ENCODE measurements at regions not wholly inside any gene's neighbourhood (a gene's known extent, or its start where the extent isn't known, plus 50 kb on each side); places are given as distances from the start of the nearest gene placed in this dataset.

DNA sequence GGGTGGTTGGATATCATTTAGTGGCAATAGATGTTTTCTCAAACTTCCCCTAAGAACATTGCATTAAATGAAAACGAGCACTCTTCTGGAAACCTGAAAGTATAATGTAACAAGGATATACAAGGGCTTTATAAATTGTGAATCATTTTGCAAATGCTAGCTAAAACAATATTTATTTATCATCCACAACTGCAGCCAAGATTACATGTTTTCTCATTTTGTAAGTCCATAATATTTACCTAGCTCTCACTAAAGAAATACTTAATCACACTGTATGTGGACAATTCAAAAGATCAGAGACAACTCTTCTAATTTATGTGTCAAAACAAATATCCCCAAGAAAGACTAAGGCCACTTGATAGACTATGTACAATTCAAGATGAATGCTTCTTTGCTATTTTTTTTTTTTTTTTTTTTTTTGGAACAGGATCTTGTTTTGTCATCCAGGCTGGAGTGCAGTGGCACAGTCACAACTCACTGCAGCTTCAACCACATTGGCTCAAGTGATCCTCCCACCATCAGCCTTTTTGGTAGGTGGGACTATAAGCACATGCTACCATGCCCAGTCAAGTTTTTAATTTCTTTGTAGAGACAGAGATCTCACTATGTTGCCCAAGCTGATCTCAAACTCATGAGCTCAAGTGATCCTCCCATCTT is 427.7 kb upstream of the THBS1 start:
- DNase-seq (ENCODE audit: low read depth) = no peak

DNA sequence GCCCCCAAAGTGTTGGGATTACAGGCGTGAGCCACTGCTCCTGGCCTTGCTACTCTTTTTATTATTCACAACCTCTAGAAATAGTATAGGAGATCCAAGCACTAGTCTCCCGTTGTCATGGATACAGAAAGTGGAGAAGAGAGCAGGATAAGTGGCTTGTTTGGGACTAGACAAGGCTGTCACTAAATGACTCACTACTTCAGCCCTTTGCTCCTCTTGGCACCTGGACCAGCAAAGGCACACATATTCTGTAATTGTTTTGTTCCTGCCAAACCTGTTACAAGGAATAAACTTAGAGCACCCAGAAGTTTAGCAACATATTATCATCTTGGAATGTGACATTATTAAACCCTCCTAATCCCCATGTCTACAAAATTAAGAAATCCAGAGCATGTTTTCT is 427.2 kb upstream of the THBS1 start:
- no peak for DNase-seq (ENCODE audit: low read depth)

DNA sequence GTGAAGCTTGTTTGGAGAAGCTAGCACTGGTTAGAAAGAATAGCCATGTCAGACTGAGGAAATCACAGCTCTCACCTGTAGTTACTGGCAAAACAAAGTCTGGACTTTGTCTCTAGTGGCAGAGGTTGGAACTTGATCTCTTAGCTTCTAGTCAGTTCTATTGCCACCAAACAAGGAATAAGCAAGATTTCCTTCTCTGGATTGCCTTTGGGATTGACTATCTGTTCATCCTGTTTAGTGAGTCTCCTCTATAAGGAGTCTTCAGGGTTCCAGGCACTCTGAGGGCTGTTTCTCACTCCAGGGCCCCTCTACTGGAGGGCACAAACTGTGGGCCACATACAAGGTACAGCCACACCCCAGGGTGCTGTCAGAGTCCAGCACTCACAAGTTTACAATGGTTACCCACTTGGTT is 426.6 kb upstream of the THBS1 start:
- no peak for DNase-seq (ENCODE audit: low read depth)

DNA sequence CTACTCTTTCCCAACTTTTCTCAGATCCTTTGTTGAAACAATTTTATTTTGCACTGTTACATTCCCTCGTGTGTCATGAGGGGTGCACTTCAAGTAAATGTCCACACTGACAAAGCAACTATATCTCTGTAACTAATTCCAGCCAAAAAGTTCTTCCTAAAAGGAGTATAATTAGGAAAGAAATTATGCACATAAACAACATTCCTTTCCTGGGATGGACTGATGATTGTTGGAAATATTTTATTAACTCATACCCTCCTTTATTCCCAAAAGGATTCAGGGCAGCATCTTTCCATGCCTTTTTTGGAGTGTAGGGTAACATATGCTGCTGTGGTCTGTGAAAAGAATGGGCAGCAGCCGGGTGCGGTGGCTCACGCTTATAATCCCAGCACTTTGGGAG is 426.1 kb upstream of the THBS1 start:
- no peak for DNase-seq (ENCODE audit: low read depth)

DNA sequence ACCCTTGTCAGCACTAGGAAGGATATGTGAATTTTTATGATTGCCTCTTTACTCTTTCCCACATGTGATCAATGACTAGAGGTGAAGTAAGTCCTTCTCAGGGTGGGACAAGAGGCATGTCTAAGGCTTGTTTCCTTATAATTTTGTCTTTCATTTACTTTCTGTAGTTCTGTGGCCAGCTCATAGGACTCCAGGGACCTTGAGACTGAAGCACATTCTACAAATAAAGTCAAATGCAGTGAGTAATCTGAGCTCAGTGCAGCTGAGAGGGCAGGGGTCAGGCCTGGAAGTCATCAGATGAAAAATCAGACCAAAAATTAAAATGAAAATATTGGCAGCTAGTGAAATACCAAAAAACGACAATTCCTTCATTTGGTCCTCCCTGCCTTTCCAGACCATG is 424.7 kb upstream of the THBS1 start:
- no peak for DNase-seq (ENCODE audit: low read depth)

DNA sequence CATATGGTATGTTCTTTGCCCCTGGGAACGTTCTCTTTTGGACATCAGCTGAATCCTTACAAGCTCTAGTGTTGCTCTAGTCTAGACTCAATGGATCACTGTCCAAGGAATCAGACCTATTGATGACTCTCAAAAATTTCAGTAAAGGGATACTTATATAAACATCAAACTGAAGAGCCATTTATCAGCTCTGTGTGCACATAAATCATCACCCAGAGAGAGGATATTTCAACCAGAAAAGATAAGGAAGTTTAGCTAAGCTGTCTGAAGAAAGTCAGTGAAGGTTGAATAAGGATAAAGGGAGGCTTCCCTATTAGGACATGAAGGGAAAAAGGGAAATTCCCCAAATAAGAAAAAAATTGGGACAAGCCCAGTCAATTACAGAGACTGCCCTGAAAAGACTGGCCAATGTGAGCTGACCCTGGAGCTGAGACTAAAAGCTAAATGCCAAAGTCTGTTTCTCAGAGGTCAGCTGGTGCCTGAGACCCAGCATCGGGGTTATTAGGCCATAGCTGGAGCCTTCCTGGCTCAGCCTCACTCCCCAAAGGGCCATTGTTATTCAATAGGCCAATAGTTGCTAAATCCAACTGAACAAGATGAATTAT is 424.1 kb upstream of the THBS1 start:
- no peak for DNase-seq (ENCODE audit: low read depth)

DNA sequence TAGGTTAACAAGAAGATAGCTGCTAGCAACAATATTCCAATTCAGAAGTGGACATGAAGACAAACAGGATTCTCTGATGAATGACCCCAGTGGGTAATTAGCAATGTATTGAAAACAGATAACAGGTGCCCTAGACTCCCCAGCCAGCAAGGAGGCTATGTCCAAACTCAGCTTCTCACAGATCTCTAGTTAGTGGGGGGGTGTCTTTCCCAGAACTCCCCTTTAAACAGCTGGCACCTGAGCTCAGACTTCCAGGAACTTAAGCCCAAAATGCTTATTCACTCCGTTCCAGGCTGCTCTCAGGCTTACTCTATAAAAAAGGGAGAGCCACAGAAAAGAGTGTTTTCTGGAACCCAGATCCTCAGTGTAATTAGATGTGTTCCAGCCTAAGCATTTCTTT is 423.0 kb upstream of the THBS1 start:
- DNase-seq (ENCODE audit: low read depth) = no peak

DNA sequence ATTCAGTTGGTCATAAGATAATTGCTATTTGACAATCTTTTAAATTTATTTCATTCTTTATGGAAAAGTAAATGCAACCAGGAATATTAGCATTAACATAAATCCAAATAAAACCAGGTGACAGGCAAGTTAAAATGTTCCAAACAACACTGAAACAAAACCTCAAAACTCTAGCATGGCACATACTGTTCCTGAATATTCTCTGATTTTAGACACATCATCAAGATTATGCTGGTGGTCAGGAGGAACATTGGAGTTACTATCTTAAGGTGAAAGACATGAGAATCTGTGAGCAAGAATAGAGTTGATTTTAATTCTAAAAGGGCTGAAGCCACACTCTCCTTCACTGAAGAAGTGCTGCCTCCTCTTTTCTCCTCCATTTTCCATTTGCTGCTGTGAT is 421.0 kb upstream of the THBS1 start:
- DNase-seq (ENCODE audit: low read depth) = no peak

DNA sequence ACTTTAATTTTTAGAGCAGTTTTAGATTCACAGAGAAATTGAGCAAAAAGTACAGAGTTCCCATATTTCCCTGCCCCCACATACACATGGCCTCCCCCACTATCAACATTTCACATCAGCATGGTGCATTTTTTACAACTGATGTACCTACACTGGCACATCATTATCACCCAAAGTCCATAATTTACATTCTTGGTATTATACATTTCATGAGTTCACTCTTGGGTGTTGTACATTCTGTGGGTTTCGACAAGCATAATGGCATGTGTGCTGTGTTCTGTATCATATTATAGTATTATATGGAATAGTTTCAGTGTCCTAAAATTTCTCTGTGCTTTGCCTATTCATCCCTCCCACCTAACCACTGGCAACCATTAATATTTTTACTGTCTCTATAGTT is 419.8 kb upstream of the THBS1 start:
- DNase-seq (ENCODE audit: low read depth) = no peak

DNA sequence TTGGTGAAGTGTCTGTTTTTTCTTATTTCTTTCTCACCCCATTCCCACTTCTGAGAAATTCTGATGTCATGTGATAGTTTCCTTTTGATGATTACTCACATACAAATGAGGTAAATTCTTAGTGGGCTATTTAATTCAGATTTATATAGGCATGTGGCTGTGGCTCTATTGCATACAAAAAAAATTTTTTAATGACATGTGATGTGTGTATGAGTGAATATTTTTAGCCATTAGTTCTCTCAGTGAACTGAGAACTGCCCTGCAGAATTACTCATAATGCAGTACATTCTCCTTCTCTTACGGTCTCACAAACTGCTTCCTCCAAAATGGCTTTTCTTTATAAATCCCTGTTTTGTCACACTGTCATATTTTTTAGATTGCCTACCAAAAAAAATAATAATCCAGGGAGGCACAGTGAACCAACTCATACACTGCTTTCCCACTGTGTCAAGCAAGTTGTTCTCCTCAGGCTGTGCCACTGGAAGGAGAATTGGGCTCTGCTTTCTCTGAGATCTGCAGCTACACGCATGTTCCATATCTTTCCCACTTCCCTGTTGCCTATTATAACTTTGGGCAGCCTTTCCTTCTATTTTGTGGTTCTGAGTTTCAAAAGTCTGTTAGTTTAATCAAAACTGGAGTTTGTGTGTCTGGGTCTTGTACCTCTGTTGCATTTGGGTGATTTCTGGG is 415.7 kb upstream of the THBS1 start:
- no peak for DNase-seq (ENCODE audit: low read depth)

DNA sequence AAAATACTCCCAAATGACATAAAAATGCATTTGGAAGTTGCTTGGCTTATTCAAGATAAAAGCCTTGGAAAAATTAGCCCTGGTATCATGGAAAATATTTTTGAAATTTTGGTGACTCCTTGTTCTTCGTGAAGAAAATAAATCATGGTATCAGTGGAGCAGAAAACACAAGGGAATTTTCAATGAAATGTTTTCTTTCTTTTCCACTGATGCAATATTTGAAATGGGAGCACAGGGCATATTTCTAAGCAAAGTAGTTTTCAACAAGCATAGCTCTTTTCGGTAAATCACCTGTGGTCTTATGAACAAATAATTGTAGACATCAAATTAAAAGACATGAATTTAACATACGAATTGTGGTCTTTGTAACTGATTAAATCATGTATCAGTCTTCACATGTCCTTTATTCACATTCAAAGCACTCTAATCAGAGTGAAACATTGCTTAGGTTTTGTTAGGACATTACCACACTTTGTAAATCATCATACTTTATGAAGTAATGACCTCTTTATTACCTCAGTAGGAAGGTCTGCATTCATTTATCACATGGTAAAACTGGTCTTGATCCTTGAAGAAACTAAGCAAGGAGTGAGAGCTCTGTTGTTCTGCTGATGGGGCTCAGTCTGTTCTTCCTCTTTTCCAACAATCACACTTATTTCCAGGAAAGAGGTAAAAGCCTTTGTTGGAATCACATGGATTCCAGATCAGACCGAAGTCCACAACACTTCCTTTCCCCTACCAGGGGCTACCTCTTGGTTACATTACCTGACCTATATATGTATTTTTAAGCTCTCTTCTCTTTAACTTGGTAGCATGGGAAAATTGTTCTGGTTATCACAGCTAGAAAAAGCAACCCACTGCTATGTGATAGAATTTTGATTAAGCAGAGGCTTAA is 413.5 kb upstream of the THBS1 start:
- no peak for DNase-seq (ENCODE audit: low read depth)

DNA sequence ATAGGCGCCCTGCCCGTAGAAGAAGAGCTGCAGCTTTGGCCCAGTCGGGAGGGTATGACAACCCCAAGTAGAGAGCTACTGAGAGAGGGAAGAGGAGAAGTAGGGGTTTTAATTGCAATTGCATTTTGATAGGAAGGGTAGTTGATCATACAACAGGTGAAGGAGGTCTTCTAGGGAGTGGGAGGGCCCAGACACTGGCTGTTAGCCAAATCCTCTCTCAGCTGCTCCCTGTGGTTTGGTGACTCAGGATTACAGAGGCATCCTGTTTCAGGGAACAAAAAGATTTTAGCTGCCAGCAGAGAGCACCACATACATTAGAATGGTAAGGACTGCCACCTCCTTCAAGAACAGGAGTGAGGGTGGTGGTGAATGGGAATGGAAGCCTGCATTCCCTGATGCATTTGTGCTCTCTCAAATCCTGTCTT is 408.9 kb upstream of the THBS1 start:
- DNase-seq (ENCODE audit: low read depth) = peak; percentile 21

DNA sequence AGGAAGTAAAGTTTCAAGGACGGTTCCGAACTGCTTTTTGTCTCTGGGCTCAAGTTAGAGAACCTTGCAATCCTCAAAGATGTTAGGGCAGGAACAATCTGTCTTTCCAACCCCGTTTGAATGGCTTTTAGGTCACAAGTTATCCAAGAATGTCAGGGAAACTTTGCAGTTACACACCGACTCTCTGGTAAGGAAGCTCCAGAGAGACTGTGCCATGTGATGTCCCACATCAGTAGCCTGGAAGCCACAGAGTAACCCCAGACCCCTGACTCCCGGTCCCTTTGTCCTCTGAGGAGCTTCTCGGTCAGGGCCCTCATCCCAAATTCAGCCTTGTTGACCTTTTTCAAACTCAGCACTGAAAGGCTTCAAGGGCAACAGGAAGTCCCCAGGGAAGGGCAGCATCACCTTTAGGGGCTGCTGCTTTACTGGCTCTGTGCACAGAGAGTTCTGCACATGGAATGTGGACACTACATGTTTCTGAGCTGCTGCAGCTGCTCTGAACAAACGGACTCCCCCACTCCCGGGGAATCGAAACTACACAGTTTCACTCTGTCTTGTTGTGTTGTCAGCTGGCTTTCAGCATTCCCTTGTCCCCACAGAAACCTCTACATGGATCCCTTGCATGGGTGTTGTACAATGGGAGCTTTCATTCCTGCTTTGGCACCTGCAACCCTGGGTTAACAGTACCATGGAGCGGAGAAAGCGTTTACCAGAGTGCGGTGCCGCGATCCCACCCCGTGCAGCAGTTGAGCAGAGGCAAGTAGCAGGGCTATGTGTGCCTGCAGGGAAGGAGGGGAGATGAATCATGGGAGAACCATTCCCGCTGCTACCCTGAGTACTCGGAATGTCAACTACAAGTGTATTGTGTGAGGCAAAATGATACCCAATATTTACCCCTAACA is 408.2 kb upstream of the THBS1 start:
- no peak for DNase-seq (ENCODE audit: low read depth)

DNA sequence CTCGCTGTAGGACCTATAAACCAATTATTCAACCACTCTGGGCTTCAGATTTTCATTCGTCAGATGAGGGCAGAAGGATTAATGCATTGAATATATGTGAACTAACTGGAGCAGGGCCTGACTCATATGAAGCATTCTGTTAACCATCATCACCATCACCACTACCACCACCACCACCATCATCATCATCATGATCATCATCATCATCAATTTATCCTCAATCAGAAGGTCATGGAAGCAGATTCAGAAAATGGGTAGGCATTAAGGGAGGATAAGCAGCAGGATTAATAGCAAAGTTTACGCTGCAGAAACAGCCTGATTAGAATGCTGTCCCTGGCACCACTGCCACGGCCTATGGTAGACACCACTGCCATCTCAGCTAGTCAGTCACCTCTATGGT is 407.5 kb upstream of the THBS1 start:
- no peak for DNase-seq (ENCODE audit: low read depth)

DNA sequence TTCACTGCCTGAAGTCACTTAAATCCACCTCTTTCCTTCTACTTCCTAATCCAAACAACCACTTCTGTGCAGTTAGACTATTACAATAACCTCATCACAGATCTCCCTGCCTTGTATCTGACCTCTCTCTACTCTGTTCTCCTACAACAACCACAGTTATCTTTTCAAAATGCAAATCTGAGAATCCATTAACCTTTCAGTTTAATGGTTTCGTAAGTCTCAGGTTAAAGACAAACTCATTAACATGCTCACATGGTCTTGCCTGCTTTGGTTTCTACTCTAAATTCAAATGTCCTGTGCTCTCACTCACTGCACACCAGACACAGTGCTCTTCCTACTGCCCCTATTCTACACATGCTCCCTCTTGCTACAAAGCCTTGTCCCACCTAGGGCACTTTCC is 406.5 kb upstream of the THBS1 start:
- DNase-seq (ENCODE audit: low read depth) = no peak

DNA sequence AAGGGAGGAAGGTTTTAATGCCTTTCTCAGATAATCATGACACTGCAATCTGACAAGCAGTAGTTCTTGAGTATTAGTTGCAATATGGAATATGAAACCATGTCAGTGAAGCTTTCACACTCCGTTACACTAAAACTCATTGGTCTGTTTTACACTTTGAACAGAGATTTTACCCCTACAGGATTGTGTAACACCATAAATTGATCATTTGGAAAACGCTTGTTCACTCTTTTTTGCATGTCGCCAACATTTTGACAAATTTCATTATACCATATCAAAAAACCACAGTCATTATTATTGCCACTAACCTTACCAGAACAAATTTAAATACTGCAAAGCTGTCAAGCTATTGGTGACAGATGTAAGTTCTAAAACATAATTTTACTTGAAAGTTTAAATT is 404.8 kb upstream of the THBS1 start:
- no peak for DNase-seq (ENCODE audit: low read depth)

DNA sequence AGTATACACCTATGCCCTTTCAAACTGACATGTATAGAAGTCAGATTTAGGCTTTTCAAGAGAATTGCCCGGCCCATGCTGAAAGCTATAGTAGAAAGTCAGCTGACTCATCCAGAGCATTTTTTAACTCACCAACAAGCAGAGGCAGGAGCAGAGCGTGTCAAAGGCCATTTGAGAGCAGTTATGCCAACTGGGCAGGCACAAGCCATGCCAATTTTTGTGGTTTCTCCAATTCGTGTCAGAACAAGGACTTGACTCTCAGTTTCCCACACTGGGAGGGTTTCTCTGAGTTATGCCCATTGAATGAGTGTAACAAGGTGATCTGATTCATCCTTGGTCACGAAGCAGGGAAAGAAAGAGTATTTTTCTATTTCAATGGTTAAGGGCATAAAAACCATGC is 403.3 kb upstream of the THBS1 start:
- DNase-seq (ENCODE audit: low read depth) = no peak

DNA sequence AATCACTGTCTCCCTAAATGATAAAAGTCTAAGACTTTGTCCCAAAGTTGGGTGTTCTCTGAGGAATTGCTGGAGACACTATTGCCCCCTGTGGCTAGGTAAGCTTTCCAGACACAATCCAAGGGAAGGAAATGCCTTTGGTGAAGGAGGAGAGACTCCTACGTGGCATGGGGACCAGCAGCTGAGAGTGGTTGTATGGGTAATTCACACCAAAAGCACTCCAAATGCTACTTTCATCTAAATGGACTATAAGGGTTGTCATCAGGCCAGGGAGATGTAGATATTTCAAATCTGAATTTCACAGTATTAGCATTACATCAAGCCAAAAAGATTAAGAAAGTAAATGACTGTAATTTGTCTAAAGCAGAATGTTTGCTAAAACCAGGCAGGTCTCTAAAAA is 400.8 kb upstream of the THBS1 start:
- DNase-seq (ENCODE audit: low read depth) = no peak

DNA sequence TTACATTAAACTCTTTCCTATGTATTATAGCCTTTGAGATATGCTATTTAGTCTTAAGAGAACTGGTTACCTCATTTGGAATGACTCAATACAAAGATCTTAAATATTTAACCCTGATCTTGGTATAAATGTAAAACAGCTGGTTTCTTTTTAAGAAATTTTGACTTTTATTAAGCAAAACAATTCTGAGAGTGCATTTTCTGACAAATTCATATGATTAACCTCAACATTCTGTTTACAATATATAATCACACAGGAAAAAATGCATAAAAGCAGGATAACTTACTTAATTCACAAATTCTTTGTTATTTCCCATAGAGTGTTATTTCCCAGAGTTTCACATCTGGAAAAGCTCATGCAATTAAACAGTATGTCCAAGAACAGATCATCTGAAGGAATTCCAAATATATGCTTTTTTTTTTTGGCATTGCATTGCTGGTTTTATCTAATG is 400.4 kb upstream of the THBS1 start:
- no peak for DNase-seq (ENCODE audit: low read depth)

DNA sequence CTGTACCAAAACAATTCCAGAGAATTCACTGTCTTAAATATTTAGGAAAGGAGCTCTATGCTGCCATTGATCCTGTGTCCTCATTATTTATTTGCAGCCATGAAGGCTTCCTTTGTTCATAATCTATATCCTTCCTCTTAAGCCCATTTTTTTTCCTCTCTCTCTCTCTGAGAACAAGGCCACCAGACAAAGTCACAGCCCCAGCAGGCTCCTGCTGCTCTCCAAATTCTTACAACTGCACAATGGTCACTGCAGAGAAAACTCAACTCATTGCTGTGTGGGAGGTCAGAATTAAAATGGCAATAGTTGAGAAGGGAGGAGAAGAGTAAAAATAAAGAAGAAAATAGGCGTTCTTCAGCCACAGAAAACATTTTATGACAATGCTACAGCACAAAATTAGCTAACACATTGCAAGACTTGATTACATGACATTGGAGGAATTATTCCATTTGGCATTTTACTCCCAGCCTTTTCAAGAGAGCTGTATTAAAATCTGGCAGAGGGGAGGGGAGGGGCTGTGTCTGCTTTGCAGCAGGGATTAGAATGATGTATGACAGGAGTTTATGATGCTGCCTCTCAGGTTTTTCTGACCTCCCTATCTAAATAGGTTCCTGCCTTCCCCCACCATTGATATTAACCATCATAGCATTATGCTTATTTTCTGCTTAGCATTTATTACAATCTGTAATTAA is 399.7 kb upstream of the THBS1 start:
- no peak for DNase-seq (ENCODE audit: low read depth)

DNA sequence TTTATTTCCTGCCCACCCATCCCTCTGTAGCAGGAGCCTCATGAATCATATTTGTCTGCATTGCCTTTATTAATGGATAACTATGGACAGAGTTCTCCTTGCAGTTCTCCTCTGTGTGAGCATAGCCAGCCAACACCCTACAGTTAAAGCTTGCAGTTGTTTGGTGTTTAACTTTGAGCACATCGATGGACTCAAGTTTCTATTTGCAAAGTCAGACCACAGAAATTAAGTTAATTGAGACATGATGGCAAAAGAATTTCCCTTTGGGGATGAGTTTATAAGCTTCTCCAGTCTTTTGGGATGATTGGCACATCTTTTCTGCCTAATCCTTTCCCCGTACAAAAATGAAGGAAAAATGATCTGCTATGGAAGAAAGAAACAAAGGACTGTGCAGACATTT is 398.9 kb upstream of the THBS1 start:
- no peak for DNase-seq (ENCODE audit: low read depth)
